ENCODE measurements at regions not wholly inside any gene's neighbourhood (a gene's known extent, or its start where the extent isn't known, plus 50 kb on each side); places are given as distances from the start of the nearest gene placed in this dataset.

- TF ChIP-seq POLR2A (IDR thresholded peaks at IDR 0.05; ENCODE audit: low read length): no peak
- TF ChIP-seq GATA1 (IDR thresholded peaks at IDR 0.05; ENCODE audit: low read depth, low read length): no peak
These were observed 111.4 kb upstream of the EOLA2 start for GRCh38 chrX:150049647-150050046.

Data from erythroblast (primary cell).